GM13976 (cell line): ENCODE measurements at regions not wholly inside any gene's neighbourhood (a gene's known extent, or its start where the extent isn't known, plus 50 kb on each side); places are given as distances from the start of the nearest gene placed in this dataset.

ENCODE experiments used
- DNase-seq: peaks from one replicate; pipeline ENCODE4 v3.0.0; 2012; ENCODE audit warnings: low spot score
- in situ Hi-C: fragments of 300-500 bp; cut with MboI; formaldehyde crosslinking; loops from one replicate; pipeline ENCODE4 v1.12.0; 2022; ENCODE audit warnings: low sequenced_read_pairs, mixed read lengths, inconsistent platforms; ENCODE audit not compliant: unreplicated experiment
- TF ChIP-seq, protein P1 (sequence below): IDR thresholded peaks from 2 replicates; pipeline ENCODE4 v1.5.1; 2012; ENCODE audit warnings: borderline replicate concordance, mild to moderate bottlenecking; ENCODE audit not compliant: insufficient read depth; ENCODE audit errors: extremely low read depth, missing control alignments, control extremely low read depth

DNA sequence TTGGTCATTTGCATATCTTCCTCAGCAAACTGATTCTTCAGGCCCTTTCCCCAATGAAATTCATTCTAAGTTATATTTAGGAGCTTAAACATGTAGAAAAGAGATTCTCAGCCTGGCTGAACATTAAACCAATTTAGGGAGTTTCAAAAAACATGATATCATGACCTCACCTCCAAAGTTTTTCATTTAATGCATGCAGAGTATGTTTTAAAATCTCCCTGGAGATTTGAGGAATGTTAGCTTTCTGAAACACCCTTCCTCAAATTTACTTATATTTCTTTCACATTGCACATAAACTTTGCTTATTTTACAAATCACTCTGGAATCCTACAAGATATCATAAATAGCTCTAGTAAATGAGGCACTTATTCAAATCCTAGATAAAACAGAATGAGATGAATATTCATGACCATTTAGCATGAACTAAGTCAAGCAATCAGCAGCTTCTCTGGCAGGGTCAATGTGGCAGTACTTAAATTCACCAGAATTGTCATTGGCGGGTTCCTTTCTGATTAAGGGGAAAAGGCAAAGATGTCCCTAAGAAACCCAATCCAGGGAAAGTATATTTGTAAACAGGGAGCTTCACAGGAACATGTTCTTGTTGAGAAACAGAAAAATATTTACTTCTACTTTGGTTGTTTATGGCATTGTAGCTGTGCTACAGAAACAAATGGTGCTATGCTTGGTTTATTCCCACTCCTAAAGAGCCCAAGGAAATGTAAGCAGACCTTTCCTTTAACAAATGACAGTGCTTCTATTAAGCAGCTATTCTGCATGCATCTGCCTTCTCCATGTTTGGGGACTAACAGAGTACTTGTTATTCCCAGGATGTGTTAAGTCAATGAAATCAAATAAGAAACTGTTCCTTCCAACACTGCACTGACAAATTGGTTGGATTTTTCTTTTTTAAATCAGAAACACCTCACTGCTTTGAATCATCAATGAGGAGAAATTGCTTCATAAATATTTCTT, 162.3 kb downstream of the C11orf87 start:
- TF ChIP-seq, protein P1, sequence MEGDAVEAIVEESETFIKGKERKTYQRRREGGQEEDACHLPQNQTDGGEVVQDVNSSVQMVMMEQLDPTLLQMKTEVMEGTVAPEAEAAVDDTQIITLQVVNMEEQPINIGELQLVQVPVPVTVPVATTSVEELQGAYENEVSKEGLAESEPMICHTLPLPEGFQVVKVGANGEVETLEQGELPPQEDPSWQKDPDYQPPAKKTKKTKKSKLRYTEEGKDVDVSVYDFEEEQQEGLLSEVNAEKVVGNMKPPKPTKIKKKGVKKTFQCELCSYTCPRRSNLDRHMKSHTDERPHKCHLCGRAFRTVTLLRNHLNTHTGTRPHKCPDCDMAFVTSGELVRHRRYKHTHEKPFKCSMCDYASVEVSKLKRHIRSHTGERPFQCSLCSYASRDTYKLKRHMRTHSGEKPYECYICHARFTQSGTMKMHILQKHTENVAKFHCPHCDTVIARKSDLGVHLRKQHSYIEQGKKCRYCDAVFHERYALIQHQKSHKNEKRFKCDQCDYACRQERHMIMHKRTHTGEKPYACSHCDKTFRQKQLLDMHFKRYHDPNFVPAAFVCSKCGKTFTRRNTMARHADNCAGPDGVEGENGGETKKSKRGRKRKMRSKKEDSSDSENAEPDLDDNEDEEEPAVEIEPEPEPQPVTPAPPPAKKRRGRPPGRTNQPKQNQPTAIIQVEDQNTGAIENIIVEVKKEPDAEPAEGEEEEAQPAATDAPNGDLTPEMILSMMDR = no peak
- DNase-seq = no peak

DNA sequence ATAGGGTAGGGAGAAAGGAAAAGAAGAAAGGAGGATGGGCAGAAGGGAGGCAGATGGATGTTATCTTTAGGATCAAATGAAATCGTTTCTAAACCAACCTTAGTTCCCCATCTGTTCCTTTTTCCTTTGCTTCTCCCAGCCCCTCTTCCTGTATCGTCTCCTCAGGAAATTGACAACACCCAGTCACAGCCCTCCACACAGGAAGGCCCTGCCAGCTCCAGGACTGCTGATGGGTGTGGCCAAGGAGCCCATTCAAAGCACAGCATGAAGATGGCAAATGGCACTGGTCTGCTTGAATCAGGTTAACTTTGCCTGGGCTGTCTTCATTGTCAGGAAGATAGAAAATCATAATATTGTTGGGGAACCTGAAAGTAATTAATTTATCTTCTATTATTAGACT, 164.8 kb downstream of the C11orf87 start:
- TF ChIP-seq, protein P1 = no peak
- no peak for DNase-seq
- in situ Hi-C loops = no loop called here

More for the DNA sequence above, 162.3 kb downstream of the C11orf87 start:
- in situ Hi-C loops = no loop called here

DNA sequence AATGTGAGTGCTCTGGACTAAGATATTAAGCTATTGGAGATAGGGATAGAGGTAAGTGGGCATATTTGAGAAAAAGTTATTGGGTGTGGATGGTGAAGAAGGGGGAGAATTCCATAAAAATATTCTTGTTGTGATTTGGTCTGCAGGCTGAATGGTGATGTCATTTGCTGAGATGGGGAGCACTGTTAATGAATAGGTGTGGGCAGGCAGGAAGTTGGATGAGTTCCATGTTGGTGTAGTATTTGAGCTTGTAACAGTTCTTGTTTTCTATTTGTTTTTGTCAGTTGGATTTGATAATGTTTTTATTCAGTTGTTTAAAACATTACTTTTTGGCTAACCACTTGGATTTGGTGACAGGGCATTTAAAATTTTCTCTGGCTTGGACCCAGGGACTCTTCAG, 168.8 kb downstream of the C11orf87 start:
- TF ChIP-seq, protein P1 = no peak
- in situ Hi-C loops = no loop called here
- DNase-seq = no peak

DNA sequence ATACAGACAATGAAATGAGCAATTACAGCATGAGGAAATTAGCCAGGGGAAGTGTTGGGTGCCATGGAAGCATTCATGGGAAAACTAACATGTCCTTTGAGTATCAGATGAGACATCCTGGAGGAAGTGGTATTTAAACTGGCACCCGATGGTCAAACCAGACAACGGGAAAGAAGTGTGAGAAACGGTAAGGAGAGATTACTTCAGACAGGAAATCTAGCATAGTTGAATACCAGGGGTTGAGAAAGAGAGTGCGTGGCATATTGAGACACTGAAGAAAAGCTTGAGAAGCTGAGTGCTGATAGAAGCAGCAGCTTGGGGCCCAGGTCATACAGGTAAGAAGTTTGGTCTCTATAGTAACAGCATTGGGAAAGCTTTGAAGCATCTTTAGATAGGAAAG, 175.3 kb downstream of the C11orf87 start:
- in situ Hi-C loops = no loop called here
- DNase-seq = no peak
- TF ChIP-seq, protein P1 = no peak

DNA sequence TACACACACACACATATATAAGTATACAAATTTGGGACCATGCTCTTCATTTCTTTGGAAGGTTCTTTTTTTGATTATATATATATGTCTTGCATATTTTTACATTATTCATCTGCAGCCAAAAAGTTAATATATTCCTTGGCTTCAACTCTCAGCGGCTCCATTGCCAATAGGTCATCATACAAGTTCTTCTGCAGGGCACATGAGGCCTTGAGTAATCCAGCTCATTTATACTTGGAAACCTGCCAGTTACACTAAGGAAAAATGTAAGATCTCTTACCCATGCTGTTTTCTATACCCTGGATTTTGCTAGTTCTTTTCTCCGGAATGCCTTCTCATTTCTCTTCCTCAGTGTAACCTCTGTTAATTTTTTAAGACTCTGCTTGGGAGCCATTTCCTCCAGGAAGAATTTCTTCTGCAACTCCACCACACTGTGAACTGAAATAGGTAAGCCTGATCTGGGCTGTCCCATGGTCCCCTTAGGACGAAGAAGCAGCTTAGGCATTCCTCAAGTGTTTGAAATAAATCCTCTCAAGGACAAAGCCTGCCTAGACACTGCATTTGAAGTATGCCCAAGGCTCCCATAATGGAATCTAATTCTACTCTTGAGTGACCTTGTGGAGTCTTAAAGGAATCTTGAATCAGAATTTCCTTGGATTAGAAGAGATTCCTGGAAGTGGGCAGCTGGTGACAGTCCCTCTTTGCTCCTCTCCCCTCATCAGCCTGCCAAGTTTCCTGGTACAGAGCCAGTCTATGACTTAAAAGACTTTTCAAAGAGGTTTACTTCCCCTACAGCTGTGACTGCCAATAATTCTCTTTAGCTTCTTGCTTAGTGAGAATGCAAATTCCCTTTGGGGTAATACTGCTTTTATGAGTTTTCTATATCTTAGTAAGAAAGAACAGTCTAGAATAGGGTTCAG, 182.8 kb downstream of the C11orf87 start:
- TF ChIP-seq, protein P1 = no peak
- DNase-seq = no peak
- in situ Hi-C loops = no loop called here

DNA sequence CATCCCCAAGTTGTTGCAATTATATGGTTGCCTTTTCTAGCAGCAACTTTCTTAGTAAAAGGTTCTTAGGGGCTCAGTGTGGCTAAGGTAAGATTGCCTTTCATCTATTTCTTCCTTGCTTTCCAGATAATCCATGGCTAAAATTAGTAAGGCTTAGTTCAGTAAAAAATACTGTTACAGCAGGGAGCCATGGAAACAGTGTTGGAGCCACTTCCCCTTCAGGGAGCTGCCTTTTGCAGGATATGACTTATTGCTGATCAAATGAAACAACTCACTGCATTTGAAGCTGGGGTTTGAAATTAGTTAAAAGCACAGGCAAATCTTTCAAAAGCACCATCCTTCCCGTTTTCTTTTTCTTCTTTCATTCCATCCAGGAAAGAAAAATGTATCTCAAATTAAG, 184.3 kb downstream of the C11orf87 start:
- TF ChIP-seq, protein P1 = no peak
- no peak for DNase-seq
- in situ Hi-C loops = no loop called here
